Gastrocnemius medialis (tissue), 4 donors: ENCODE measurements at regions not wholly inside any gene's neighbourhood (a gene's known extent, or its start where the extent isn't known, plus 50 kb on each side); places are given as distances from the start of the nearest gene placed in this dataset.

Experiments
- ATAC-seq, 2 donors: fragments of 150-250 bp; one replicate each; pipeline ENCODE4 v1.9.1; 2016
- DNase-seq, 2 donors: peaks; one replicate each; pipeline ENCODE4 v3.0.0-alpha.2; 2019
- H3K27ac ChIP-seq, 4 donors: fragments of 200-600 bp; sonication (generic); 1 replicate in 1 of 4; 2 replicates in 3 of 4; pipeline ENCODE4 v1.5.1; 2016 to 2018; ENCODE audit warnings: mild to moderate bottlenecking in 2 of 4, moderate library complexity in 1 of 4
- H3K27me3 ChIP-seq, 3 donors: fragments of 200-600 bp; sonication (generic) in 2 of 3; 1 replicate in 1 of 3; 2 replicates in 2 of 3; pipeline versions ENCODE4 v1.5.1 to v1.6.0; 2016 to 2019; ENCODE audit warnings: mild to moderate bottlenecking in 1 of 3, moderate library complexity in 1 of 3
- H3K36me3 ChIP-seq, 2 donors: fragments of 200-600 bp; sonication (generic) in 1 of 2; one replicate each; pipeline ENCODE4 v1.5.1; 2017 to 2018
- H3K4me1 ChIP-seq, 2 donors: fragments of 200-600 bp; sonication (generic) in 1 of 2; one replicate each; pipeline ENCODE4 v1.5.1; 2016 to 2017; ENCODE audit warnings: mild to moderate bottlenecking in 2 of 2
- H3K4me3 ChIP-seq, 4 donors: fragments of 200-600 bp; sonication (generic) in 3 of 4; 1 replicate in 1 of 4; 2 replicates in 3 of 4; pipeline ENCODE4 v1.5.1; 2016 to 2019; ENCODE audit warnings: mild to moderate bottlenecking in 2 of 4
- H3K9me3 ChIP-seq, 3 donors: fragments of 200-600 bp; sonication (generic) in 2 of 3; 1 replicate in 1 of 3; 2 replicates in 2 of 3; pipeline ENCODE4 v1.5.1; 2016 to 2019
- POLR2A ChIP-seq, 2 donors: fragments of 450-650 bp; IDR thresholded peaks; one replicate each; pipeline ENCODE4 v1.6.1; 2017; ENCODE audit warnings: antibody characterized with exemption in 2 of 2, mild to moderate bottlenecking in 2 of 2, moderate library complexity in 2 of 2
- in situ Hi-C, 4 donors: fragments of 200-750 bp; cut with MboI; loops; one replicate each; pipeline versions ENCODE4 v1.15.0 to v1.8.0; 2017; ENCODE audit warnings: low sequenced_read_pairs in 4 of 4
- intact Hi-C: fragments of 100-400 bp; cut with DNase I; formaldehyde crosslinking; loops from one replicate; pipeline ENCODE4 v1.15.1; 2023; ENCODE audit warnings: low total_unique reads
- TF ChIP-seq, protein P1 (sequence below), 5 experiments: fragments of 450-650 bp in 3 of 5; fragments of 200-600 bp in 2 of 5; sonication (generic) in 2 of 5; IDR thresholded peaks in 4 of 5; conservative IDR thresholded peaks in 1 of 5; 1 replicate in 4 of 5; 2 replicates in 1 of 5; pipeline ENCODE4 v1.5.1; 2016 to 2019; ENCODE audit warnings: antibody characterized with exemption in 5 of 5, mild to moderate bottlenecking in 3 of 5, moderate library complexity in 3 of 5

DNA sequence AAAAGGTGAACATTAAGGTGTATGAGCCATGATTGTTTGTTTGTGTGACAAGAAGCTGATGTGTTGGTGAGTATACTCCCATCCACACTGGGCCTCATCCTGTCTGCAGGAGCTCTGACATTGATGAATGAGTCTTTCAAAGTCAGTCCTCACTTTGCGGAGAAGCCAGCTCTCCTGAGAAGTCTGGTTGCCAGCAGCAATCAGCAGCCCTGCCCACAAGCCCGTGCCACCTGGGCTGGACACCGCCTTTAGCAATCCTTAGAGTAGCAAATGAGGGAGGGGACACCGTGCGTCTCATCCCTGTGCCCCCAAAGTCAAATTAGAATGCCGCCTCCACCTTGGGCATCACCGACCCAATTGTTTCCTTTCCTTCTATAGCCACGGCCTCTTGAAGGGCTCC, 174.8 kb upstream of the NECTIN1 start:
- Histone ChIP-seq H3K9me3 (no peaks in the 10 kb centered on the region), H3K27me3 (peaks cover 3 to 11% (median 4%) of the 10 kb centered on the region in 3 donors), H3K4me1 (no peaks in the 10 kb centered on the region), H3K4me3 (no peak overlapping the region), H3K36me3 (no peaks in the 10 kb centered on the region), H3K27ac (no peak overlapping the region)
- intact Hi-C loops, result no loop called here
- TF ChIP-seq, protein P1, sequence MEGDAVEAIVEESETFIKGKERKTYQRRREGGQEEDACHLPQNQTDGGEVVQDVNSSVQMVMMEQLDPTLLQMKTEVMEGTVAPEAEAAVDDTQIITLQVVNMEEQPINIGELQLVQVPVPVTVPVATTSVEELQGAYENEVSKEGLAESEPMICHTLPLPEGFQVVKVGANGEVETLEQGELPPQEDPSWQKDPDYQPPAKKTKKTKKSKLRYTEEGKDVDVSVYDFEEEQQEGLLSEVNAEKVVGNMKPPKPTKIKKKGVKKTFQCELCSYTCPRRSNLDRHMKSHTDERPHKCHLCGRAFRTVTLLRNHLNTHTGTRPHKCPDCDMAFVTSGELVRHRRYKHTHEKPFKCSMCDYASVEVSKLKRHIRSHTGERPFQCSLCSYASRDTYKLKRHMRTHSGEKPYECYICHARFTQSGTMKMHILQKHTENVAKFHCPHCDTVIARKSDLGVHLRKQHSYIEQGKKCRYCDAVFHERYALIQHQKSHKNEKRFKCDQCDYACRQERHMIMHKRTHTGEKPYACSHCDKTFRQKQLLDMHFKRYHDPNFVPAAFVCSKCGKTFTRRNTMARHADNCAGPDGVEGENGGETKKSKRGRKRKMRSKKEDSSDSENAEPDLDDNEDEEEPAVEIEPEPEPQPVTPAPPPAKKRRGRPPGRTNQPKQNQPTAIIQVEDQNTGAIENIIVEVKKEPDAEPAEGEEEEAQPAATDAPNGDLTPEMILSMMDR (IDR thresholded peaks at IDR 0.05 in 4 of 5, conservative IDR thresholded peaks at IDR 0.05 in 1 of 5), result no peak
- DNase-seq (no peak), ATAC-seq (no peak)
- in situ Hi-C loops, result no loop called here

DNA sequence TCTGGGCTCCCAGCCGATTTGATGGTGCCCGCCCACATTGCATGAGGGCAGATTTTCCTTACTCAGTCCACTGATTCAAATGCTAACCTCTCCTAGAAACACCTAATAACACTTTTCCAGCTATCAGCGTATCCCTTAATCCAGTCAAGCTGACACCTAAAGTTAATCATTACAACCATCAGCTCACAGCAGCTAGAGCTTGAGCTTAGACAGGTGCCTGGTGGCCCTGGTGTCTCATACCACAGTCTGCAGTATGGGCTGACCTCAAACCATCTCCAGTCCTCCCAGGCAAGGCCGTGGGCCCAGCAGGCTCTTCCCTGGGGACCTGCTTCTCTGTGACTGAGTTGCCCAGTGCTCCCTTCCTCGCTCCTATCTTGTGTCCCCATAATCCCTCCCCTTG, 174.4 kb upstream of the NECTIN1 start:
- TF ChIP-seq, protein P1 (IDR thresholded peaks at IDR 0.05 in 4 of 5, conservative IDR thresholded peaks at IDR 0.05 in 1 of 5), result no peak
- no peak for TF ChIP-seq POLR2A (IDR thresholded peaks at IDR 0.05)
- intact Hi-C loops, result no loop called here
- no peak for ATAC-seq
- peaks cover 3 to 7% (median 4%) of the 10 kb centered on the region in 3 donors for H3K27me3 ChIP-seq
- no peaks in the 10 kb centered on the region for H3K9me3 ChIP-seq
- no peak for DNase-seq
- no peak overlapping the region for H3K4me3 ChIP-seq
- no peak overlapping the region for H3K27ac ChIP-seq
- no peaks in the 10 kb centered on the region for H3K36me3 ChIP-seq
- in situ Hi-C loops, result no loop called here
- H3K4me1 ChIP-seq, result no peaks in the 10 kb centered on the region

DNA sequence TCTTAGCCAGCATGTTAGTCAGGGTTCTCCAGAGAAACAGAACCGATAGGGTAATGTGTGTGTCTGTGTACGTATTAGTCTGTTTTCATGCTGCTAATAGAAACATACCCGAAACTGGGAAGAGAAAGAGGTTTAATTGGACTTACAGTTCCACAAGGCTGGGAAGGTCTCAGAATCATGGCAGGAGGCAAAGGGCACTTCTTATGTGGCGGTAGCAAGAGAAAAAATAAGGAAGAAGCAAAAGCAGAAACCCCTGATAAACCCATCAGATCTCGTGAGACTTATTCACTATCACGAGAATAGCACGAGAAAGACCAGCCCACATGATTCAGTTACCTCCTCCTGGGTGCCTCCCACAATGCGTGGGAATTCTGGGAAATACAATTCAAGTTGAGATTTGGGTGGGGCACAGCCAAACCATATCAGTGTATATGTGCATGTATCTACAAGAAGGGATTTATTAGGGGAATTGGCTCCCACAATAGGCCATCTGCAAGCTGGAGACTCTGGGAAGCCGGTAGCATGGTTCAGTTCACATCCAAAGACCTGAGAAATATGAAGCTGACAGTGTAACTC, 173.7 kb upstream of the NECTIN1 start:
- in situ Hi-C loops (no loop called here), intact Hi-C loops (no loop called here)
- Histone ChIP-seq H3K4me3 (no peak overlapping the region), H3K27ac (no peak overlapping the region), H3K4me1 (no peaks in the 10 kb centered on the region), H3K36me3 (no peaks in the 10 kb centered on the region), H3K27me3 (peaks cover 3 to 6% (median 4%) of the 10 kb centered on the region in 3 donors), H3K9me3 (no peaks in the 10 kb centered on the region)
- TF ChIP-seq, protein P1 (IDR thresholded peaks at IDR 0.05 in 4 of 5, conservative IDR thresholded peaks at IDR 0.05 in 1 of 5), result no peak
- TF ChIP-seq POLR2A (IDR thresholded peaks at IDR 0.05), result no peak
- DNase-seq (no peak), ATAC-seq (no peak)

DNA sequence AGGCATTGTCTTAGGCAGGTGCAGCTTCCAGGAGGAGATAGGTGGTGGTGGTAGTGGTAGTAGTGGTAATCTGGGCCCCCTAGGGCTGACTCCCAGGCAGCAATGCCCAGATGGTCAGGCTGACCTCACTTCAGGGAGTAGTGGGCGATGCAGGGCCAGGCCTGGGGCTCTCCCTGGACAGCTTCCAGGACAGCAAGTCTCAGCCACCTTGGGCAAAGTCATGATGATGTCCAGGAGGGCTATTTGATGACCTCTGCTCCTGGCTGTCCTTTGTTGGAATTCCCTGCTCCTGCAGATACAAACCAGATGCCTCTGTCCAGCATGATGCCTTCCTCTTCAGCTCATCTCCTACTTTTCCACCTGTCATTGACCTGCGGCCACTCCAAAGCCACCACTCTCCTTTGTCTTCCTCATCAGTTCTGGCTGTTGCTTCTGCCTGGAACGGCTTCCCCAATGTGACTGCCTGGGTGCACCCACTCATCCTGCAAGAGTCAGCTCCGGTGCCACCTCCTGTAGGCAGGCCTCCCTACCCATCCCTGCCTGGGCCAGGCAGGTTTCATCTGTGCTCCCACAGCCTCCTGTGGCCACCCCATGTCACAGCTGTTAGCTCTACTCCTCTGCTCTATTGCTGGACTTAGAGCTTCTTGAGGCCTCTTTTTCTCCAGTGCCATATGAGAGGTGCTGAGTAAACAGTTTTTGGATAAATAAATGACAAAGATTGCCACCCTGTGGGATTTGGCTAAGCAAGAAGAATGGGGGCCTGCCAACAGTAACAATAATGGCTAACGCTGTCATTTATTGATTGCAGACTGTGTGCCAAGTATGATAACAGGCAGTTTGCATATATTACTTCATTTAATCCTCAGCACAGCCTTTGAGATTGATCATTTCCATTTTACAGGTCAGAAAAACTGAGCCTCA, 172.9 kb upstream of the NECTIN1 start:
- DNase-seq (no peak), ATAC-seq (no peak)
- Histone ChIP-seq H3K9me3 (no peaks in the 10 kb centered on the region), H3K4me3 (no peak overlapping the region), H3K27me3 (peaks cover 3 to 6% (median 4%) of the 10 kb centered on the region in 3 donors), H3K4me1 (no peaks in the 10 kb centered on the region), H3K27ac (no peak overlapping the region), H3K36me3 (no peaks in the 10 kb centered on the region)
- intact Hi-C loops (no loop called here), in situ Hi-C loops (no loop called here)
- TF ChIP-seq, protein P1 (IDR thresholded peaks at IDR 0.05 in 4 of 5, conservative IDR thresholded peaks at IDR 0.05 in 1 of 5), result no peak
- TF ChIP-seq POLR2A (IDR thresholded peaks at IDR 0.05), result no peak
